ENCODE measurements at regions not wholly inside any gene's neighbourhood (a gene's known extent, or its start where the extent isn't known, plus 50 kb on each side); places are given as distances from the start of the nearest gene placed in this dataset.

- Histone ChIP-seq H3K9ac (ENCODE audit: low read length) (no peak overlapping the region), H3K27ac (ENCODE audit: low read depth, low read length) (no peak overlapping the region), H3K9me3 (ENCODE audit: low read length) (no peaks in the 10 kb centered on the region), H3K36me3 (ENCODE audit: insufficient read depth, low read length) (no peaks in the 10 kb centered on the region), H3K4me3 (ENCODE audit: low read depth in 1 of 2, low read length in 2 of 2) (no peak overlapping the region), H3K4me1 (ENCODE audit: insufficient read depth, low read length) (no peaks in the 10 kb centered on the region), H3K27me3 (ENCODE audit: control insufficient read depth in 1 of 2, insufficient read depth in 2 of 2, low read length in 2 of 2) (no peaks in the 10 kb centered on the region)
Observed at GRCh38 chr11:92720385-92720784, 249.1 kb upstream of the MTNR1B start.

- Histone ChIP-seq H3K27ac (ENCODE audit: low read depth, low read length) (no peak overlapping the region), H3K9me3 (ENCODE audit: low read length) (no peaks in the 10 kb centered on the region), H3K27me3 (ENCODE audit: control insufficient read depth in 1 of 2, insufficient read depth in 2 of 2, low read length in 2 of 2) (no peaks in the 10 kb centered on the region), H3K4me3 (ENCODE audit: low read depth in 1 of 2, low read length in 2 of 2) (no peak overlapping the region), H3K9ac (ENCODE audit: low read length) (no peak overlapping the region), H3K4me1 (ENCODE audit: insufficient read depth, low read length) (no peaks in the 10 kb centered on the region), H3K36me3 (ENCODE audit: insufficient read depth, low read length) (no peaks in the 10 kb centered on the region)
Observed at GRCh38 chr11:92725352-92725751, 244.1 kb upstream of the MTNR1B start.

DNA sequence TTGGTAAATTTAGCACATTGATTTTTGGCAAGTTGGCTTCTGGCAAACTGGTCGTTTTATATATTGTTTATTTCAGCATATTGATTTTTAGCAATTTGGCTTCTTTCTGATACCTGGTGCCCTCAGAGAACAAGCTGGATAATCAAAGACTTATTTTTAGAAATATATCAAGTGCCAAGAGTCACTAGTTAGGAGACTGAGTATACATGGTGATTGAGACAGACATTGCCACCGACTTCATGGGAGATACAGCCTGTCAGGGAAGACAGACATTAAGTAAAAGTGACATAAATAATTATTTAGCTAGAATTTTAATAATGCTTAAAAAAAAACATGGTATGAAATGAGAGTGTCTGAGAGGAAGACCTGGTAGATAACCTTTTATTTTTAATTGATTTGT, 242.3 kb upstream of the MTNR1B start:
- no peaks in the 10 kb centered on the region for H3K4me1 ChIP-seq (ENCODE audit: insufficient read depth, low read length)
- no peak overlapping the region for H3K27ac ChIP-seq (ENCODE audit: low read depth, low read length)
- no peak overlapping the region for H3K4me3 ChIP-seq (ENCODE audit: low read depth in 1 of 2, low read length in 2 of 2)
- H3K27me3 ChIP-seq (ENCODE audit: control insufficient read depth in 1 of 2, insufficient read depth in 2 of 2, low read length in 2 of 2) = no peaks in the 10 kb centered on the region
- no peaks in the 10 kb centered on the region for H3K36me3 ChIP-seq (ENCODE audit: insufficient read depth, low read length)
- H3K9me3 ChIP-seq (ENCODE audit: low read length) = no peaks in the 10 kb centered on the region
- H3K9ac ChIP-seq (ENCODE audit: low read length) = no peak overlapping the region

- no peaks in the 10 kb centered on the region for H3K36me3 ChIP-seq (ENCODE audit: insufficient read depth, low read length)
- no peaks in the 10 kb centered on the region for H3K27me3 ChIP-seq (ENCODE audit: control insufficient read depth in 1 of 2, insufficient read depth in 2 of 2, low read length in 2 of 2)
- no peak overlapping the region for H3K27ac ChIP-seq (ENCODE audit: low read depth, low read length)
Observed at GRCh38 chr11:92727769-92728168, 241.7 kb upstream of the MTNR1B start.

DNA sequence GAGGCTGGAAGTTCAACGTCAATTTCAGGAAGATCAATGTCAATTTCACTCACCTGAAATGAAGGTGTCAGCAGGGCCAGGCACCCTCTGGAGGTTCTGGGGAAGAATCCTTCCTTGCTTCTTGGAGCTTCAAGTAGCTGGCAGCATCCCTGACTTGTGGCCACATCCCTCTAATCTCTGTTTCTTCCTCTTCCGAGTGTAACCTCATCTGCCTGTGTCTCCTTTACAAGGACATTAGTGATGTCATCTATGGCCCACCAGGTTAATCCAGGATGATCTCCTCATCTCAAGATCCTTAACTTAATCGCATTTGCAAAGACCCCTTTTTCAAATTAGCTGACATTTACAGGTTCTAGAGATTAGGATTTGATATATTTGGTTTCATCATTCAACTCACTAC, 240.8 kb upstream of the MTNR1B start:
- Histone ChIP-seq H3K27ac (ENCODE audit: low read depth, low read length) (no peak overlapping the region), H3K9ac (ENCODE audit: low read length) (no peak overlapping the region), H3K27me3 (ENCODE audit: control insufficient read depth in 1 of 2, insufficient read depth in 2 of 2, low read length in 2 of 2) (no peaks in the 10 kb centered on the region), H3K4me3 (ENCODE audit: low read depth in 1 of 2, low read length in 2 of 2) (no peak overlapping the region), H3K4me1 (ENCODE audit: insufficient read depth, low read length) (no peaks in the 10 kb centered on the region), H3K9me3 (ENCODE audit: low read length) (no peaks in the 10 kb centered on the region), H3K36me3 (ENCODE audit: insufficient read depth, low read length) (no peaks in the 10 kb centered on the region)

More at GRCh38 chr11:92727769-92728168, 241.7 kb upstream of the MTNR1B start:
- Histone ChIP-seq H3K4me1 (ENCODE audit: insufficient read depth, low read length) (no peaks in the 10 kb centered on the region), H3K4me3 (ENCODE audit: low read depth in 1 of 2, low read length in 2 of 2) (no peak overlapping the region), H3K9me3 (ENCODE audit: low read length) (no peaks in the 10 kb centered on the region), H3K9ac (ENCODE audit: low read length) (no peak overlapping the region)

- Histone ChIP-seq H3K27me3 (ENCODE audit: control insufficient read depth in 1 of 2, insufficient read depth in 2 of 2, low read length in 2 of 2) (no peaks in the 10 kb centered on the region), H3K9ac (ENCODE audit: low read length) (no peak overlapping the region), H3K36me3 (ENCODE audit: insufficient read depth, low read length) (no peaks in the 10 kb centered on the region), H3K9me3 (ENCODE audit: low read length) (no peaks in the 10 kb centered on the region), H3K4me1 (ENCODE audit: insufficient read depth, low read length) (no peaks in the 10 kb centered on the region), H3K27ac (ENCODE audit: low read depth, low read length) (no peak overlapping the region), H3K4me3 (ENCODE audit: low read depth in 1 of 2, low read length in 2 of 2) (no peak overlapping the region)
Observed at GRCh38 chr11:92735039-92735438, 234.4 kb upstream of the MTNR1B start.

DNA sequence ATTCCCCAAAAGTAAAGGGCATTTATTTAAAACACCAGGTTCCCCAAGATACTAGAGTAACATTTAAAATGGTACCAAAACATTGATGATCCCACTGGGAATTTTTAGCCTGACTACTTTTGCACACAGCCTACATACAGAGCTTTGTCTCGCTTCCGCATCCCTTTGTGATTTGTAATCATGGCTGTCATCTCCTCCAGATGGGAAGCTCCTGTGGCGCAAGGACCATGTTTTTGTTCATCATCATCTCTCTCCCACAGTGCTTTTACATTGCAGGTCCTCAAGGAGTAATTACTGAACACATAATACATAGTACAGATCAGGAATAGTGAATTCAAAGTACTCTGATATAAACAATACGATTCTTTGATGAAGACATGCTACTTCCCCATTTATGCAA, 231.2 kb upstream of the MTNR1B start:
- Histone ChIP-seq H3K4me3 (ENCODE audit: low read depth in 1 of 2, low read length in 2 of 2) (no peak overlapping the region), H3K9me3 (ENCODE audit: low read length) (no peaks in the 10 kb centered on the region), H3K4me1 (ENCODE audit: insufficient read depth, low read length) (no peaks in the 10 kb centered on the region), H3K27ac (ENCODE audit: low read depth, low read length) (no peak overlapping the region), H3K9ac (ENCODE audit: low read length) (no peak overlapping the region), H3K36me3 (ENCODE audit: insufficient read depth, low read length) (no peaks in the 10 kb centered on the region), H3K27me3 (ENCODE audit: control insufficient read depth in 1 of 2, insufficient read depth in 2 of 2, low read length in 2 of 2) (no peaks in the 10 kb centered on the region)

DNA sequence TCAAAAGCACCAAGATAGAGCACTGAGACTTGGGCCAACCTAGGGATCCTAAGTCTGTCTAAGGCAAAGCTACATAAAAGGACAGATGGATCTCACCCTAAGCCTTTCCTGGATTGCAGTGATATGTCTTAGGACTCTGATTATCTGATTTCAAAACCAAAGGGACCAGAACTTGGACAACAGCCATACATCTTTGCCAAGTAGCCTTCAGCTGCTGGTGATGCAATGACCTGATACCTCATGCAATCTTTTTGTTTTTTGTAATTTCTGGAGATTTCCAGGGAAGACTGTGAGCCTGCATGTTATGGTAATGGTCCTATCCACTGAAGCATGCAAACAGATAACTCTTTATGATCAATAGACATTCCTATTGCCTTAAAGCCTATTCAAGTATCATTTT, 230.4 kb upstream of the MTNR1B start:
- H3K4me3 ChIP-seq (ENCODE audit: low read depth in 1 of 2, low read length in 2 of 2) = no peak overlapping the region
- H3K27ac ChIP-seq (ENCODE audit: low read depth, low read length) = no peak overlapping the region
- H3K4me1 ChIP-seq (ENCODE audit: insufficient read depth, low read length) = no peaks in the 10 kb centered on the region
- no peak overlapping the region for H3K9ac ChIP-seq (ENCODE audit: low read length)
- no peaks in the 10 kb centered on the region for H3K9me3 ChIP-seq (ENCODE audit: low read length)
- H3K27me3 ChIP-seq (ENCODE audit: control insufficient read depth in 1 of 2, insufficient read depth in 2 of 2, low read length in 2 of 2) = no peaks in the 10 kb centered on the region
- H3K36me3 ChIP-seq (ENCODE audit: insufficient read depth, low read length) = no peaks in the 10 kb centered on the region

GRCh38 chr11:92739491-92739890, 230.0 kb upstream of the MTNR1B start:
- Histone ChIP-seq H3K9ac (ENCODE audit: low read length) (no peak overlapping the region), H3K4me1 (ENCODE audit: insufficient read depth, low read length) (no peaks in the 10 kb centered on the region), H3K27ac (ENCODE audit: low read depth, low read length) (no peak overlapping the region), H3K9me3 (ENCODE audit: low read length) (no peaks in the 10 kb centered on the region), H3K4me3 (ENCODE audit: low read depth in 1 of 2, low read length in 2 of 2) (no peak overlapping the region), H3K27me3 (ENCODE audit: control insufficient read depth in 1 of 2, insufficient read depth in 2 of 2, low read length in 2 of 2) (no peaks in the 10 kb centered on the region), H3K36me3 (ENCODE audit: insufficient read depth, low read length) (no peaks in the 10 kb centered on the region)

GRCh38 chr11:92740276-92740675, 229.2 kb upstream of the MTNR1B start:
- H3K36me3 ChIP-seq (ENCODE audit: insufficient read depth, low read length) = no peaks in the 10 kb centered on the region
- H3K27me3 ChIP-seq (ENCODE audit: control insufficient read depth in 1 of 2, insufficient read depth in 2 of 2, low read length in 2 of 2) = no peaks in the 10 kb centered on the region
- no peaks in the 10 kb centered on the region for H3K4me1 ChIP-seq (ENCODE audit: insufficient read depth, low read length)
- no peaks in the 10 kb centered on the region for H3K9me3 ChIP-seq (ENCODE audit: low read length)
- H3K9ac ChIP-seq (ENCODE audit: low read length) = no peak overlapping the region
- H3K27ac ChIP-seq (ENCODE audit: low read depth, low read length) = no peak overlapping the region
- H3K4me3 ChIP-seq (ENCODE audit: low read depth in 1 of 2, low read length in 2 of 2) = no peak overlapping the region

DNA sequence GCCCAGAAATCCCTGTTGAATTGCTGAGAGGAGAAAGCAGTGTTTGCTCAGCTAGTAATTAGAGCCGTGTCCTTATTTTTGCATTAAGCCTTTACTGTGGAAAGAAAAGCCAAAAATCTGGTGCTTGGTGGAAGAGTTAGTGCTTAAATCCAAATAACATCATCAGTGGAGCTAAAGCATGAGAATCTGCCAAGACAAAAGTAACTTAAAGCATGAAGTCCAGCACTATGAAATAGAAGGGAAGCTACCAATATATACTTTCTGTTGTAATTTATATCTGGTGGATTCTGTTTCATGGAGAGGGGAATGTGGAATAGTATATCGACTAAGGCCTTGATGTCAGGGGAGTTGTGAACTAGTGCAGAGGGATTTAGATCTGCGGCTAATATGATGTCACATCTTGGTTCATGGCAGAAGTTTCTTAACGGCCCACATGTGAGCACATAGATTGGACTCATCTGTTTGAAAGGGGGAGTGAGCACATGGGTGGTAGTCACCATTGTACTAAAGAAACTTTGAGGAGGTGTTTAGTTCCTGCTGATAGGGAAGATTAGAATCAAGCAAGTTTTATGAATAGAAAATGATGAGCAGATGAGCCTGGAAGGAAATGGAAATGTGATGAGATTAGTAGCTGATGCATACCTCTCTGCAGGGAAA, 224.4 kb upstream of the MTNR1B start:
- Histone ChIP-seq H3K9ac (ENCODE audit: low read length) (no peak overlapping the region), H3K27ac (ENCODE audit: low read depth, low read length) (no peak overlapping the region)

DNA sequence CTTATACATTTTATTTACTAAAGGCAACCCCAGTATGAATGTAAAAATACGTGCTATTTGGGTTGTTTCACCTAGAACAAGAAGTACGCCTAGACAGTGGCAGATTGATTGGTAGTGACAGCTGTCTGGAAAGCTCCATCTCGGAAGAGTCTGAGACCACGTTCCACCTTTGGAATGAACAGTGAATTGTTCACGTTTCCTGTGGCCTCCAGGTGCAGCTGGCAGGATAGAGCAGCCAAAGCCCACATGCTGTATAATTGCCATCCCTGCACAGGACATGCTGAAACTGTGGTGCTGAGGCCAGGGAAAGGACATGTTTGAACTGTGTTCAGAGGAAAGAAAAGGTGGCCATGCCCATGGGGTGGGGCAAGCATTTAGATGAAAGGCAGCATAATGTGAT, 218.7 kb upstream of the MTNR1B start:
- no peaks in the 10 kb centered on the region for H3K36me3 ChIP-seq (ENCODE audit: insufficient read depth, low read length)
- H3K9me3 ChIP-seq (ENCODE audit: low read length) = no peaks in the 10 kb centered on the region
- no peaks in the 10 kb centered on the region for H3K4me1 ChIP-seq (ENCODE audit: insufficient read depth, low read length)
- no peaks in the 10 kb centered on the region for H3K27me3 ChIP-seq (ENCODE audit: control insufficient read depth in 1 of 2, insufficient read depth in 2 of 2, low read length in 2 of 2)
- H3K4me3 ChIP-seq (ENCODE audit: low read depth in 1 of 2, low read length in 2 of 2) = no peak overlapping the region
- no peak overlapping the region for H3K27ac ChIP-seq (ENCODE audit: low read depth, low read length)
- no peak overlapping the region for H3K9ac ChIP-seq (ENCODE audit: low read length)

More for the DNA sequence above, 224.4 kb upstream of the MTNR1B start:
- no peaks in the 10 kb centered on the region for H3K4me1 ChIP-seq (ENCODE audit: insufficient read depth, low read length)
- no peaks in the 10 kb centered on the region for H3K36me3 ChIP-seq (ENCODE audit: insufficient read depth, low read length)
- no peak overlapping the region for H3K4me3 ChIP-seq (ENCODE audit: low read depth in 1 of 2, low read length in 2 of 2)
- no peaks in the 10 kb centered on the region for H3K27me3 ChIP-seq (ENCODE audit: control insufficient read depth in 1 of 2, insufficient read depth in 2 of 2, low read length in 2 of 2)
- H3K9me3 ChIP-seq (ENCODE audit: low read length) = no peaks in the 10 kb centered on the region
